AG04450 (cell line): ENCODE measurements at regions not wholly inside any gene's neighbourhood (a gene's known extent, or its start where the extent isn't known, plus 50 kb on each side); places are given as distances from the start of the nearest gene placed in this dataset.
"Not testable (repeated sequence)": the region's sequence is repeated elsewhere in the genome, so short reads cannot be mapped to it uniquely, and the experiment has no call there.

ENCODE experiments used
- CTCF ChIA-PET: fragments of 300-600, 350-600 bp; formaldehyde crosslinking; extraction: SDS; loops from one replicate; lab custom pipeline; 2022; ENCODE audit warnings: antibody characterized with exemption, inconsistent platforms; lab: Charles Lee
- POLR2A ChIA-PET: fragments of 350-600 bp; formaldehyde crosslinking; extraction: SDS; loops from one replicate; lab custom pipeline; 2021; ENCODE audit warnings: antibody characterized with exemption, inconsistent platforms; lab: Yijun Ruan, JAX
- DNase-seq: peaks from one replicate; pipeline ENCODE4 v3.0.0-alpha.2; 2011; ENCODE audit warnings: low read depth, low spot score
- H3K27ac ChIP-seq: one replicate; pipeline ENCODE4 v1.5.1; 2012; ENCODE audit warnings: low read depth, low read length, control low read depth
- H3K27me3 ChIP-seq: one replicate; pipeline ENCODE4 v1.6.0; 2012; ENCODE audit warnings: low read length; ENCODE audit not compliant: control insufficient read depth, insufficient read depth
- H3K4me3 ChIP-seq: 2 replicates; pipeline ENCODE4 v1.5.1; 2011; ENCODE audit warnings: mild to moderate bottlenecking, low read depth, low read length, control low read depth
- H3K9me3 ChIP-seq: 2 replicates; pipeline ENCODE4 v1.5.1; 2012; ENCODE audit warnings: low read length; ENCODE audit not compliant: control insufficient read depth, insufficient read depth
- CTCF ChIP-seq: IDR thresholded peaks from 2 replicates; pipeline ENCODE4 v1.5.1; 2011; ENCODE audit warnings: low read depth, low read length, control low read depth, inconsistent platforms

GRCh38 chr2:2773692-2774091, 442.6 kb upstream of the MYT1L start:
- H3K4me3 ChIP-seq = no peak overlapping the region
- no peak for TF ChIP-seq CTCF
- H3K27me3 ChIP-seq = no peaks in the 10 kb centered on the region
- peaks cover 58% of the 10 kb centered on the region for H3K9me3 ChIP-seq
- DNase-seq = no peak
- no peak overlapping the region for H3K27ac ChIP-seq
- CTCF ChIA-PET = no interaction called here
- POLR2A ChIA-PET = no interaction called here

GRCh38 chr2:2773080-2773479, 442.0 kb upstream of the MYT1L start:
- DNase-seq, CTCF ChIA-PET, H3K4me3 ChIP-seq, POLR2A ChIA-PET, H3K27me3 ChIP-seq, H3K27ac ChIP-seq: not testable (repeated sequence)
- H3K9me3 ChIP-seq = peaks cover 61% of the 10 kb centered on the region

- DNase-seq = no peak
- Histone ChIP-seq H3K9me3 (peaks cover 66% of the 10 kb centered on the region), H3K4me3 (no peak overlapping the region), H3K27ac (no peak overlapping the region), H3K27me3 (no peaks in the 10 kb centered on the region)
- ChIA-PET CTCF (no interaction called here), POLR2A (no interaction called here)
- TF ChIP-seq CTCF = no peak
These were observed 440.8 kb upstream of the MYT1L start for GRCh38 chr2:2771721-2772411.

- ChIA-PET POLR2A (no interaction called here), CTCF (no interaction called here)
- Histone ChIP-seq H3K27me3 (no peaks in the 10 kb centered on the region), H3K27ac (no peak overlapping the region), H3K9me3 (peaks cover 87% of the 10 kb centered on the region), H3K4me3 (no peak overlapping the region)
- DNase-seq = no peak
- TF ChIP-seq CTCF = no peak
These were observed 438.7 kb upstream of the MYT1L start for GRCh38 chr2:2769481-2770431.

- H3K4me3 ChIP-seq = no peak overlapping the region
- ChIA-PET CTCF (no interaction called here), POLR2A (no interaction called here)
- no peak overlapping the region for H3K27ac ChIP-seq
- DNase-seq = no peak
- no peak for TF ChIP-seq CTCF
- peaks cover 88% of the 10 kb centered on the region for H3K9me3 ChIP-seq
- H3K27me3 ChIP-seq = no peaks in the 10 kb centered on the region
These were observed 437.4 kb upstream of the MYT1L start for GRCh38 chr2:2768476-2768875.
